H1 (cell line): ENCODE measurements at regions not wholly inside any gene's neighbourhood (a gene's known extent, or its start where the extent isn't known, plus 50 kb on each side); places are given as distances from the start of the nearest gene placed in this dataset.

Experiments used
- CEBPB ChIP-seq: IDR thresholded peaks from 2 replicates; pipeline ENCODE4 v1.6.1; 2012; ENCODE audit warnings: low read depth, low read length
- HDAC2 ChIP-seq, 2 experiments: fragments of 300-600 bp in 1 of 2; sonication (generic) in 1 of 2; IDR thresholded peaks; 2 replicates each; pipeline ENCODE4 v1.6.1; 2011 to 2012; ENCODE audit warnings: low read depth in 2 of 2, low read length in 2 of 2, mild to moderate bottlenecking in 2 of 2, moderate library complexity in 2 of 2, borderline replicate concordance in 1 of 2, inconsistent platforms in 1 of 2
- KDM4A ChIP-seq: IDR thresholded peaks from one replicate; pipeline ENCODE4 v1.7.1; 2012; ENCODE audit warnings: low read depth, mild to moderate bottlenecking, moderate library complexity, low read length, inconsistent platforms; ENCODE audit not compliant: severe bottlenecking
- NRF1 ChIP-seq: IDR thresholded peaks from 2 replicates; pipeline ENCODE4 v1.6.1; 2011; ENCODE audit warnings: mild to moderate bottlenecking, low read depth, low read length, improper control_type of control experiment
- POU5F1 ChIP-seq: IDR thresholded peaks from 2 replicates; pipeline ENCODE4 v1.6.1; 2011; ENCODE audit warnings: low read depth, mild to moderate bottlenecking, low read length, moderate library complexity
- SAP30 ChIP-seq: fragments of 300-600 bp; sonication (generic); IDR thresholded peaks from 2 replicates; pipeline ENCODE4 v1.7.1; 2012; ENCODE audit warnings: low read length, moderate library complexity, mild to moderate bottlenecking, inconsistent platforms; ENCODE audit not compliant: insufficient read depth, insufficient replicate concordance
- SIRT6 ChIP-seq: IDR thresholded peaks from one replicate; pipeline ENCODE4 v1.7.1; 2012; ENCODE audit warnings: low read length, inconsistent platforms
- TAF1 ChIP-seq: IDR thresholded peaks from 2 replicates; pipeline ENCODE4 v1.6.1; 2011; ENCODE audit warnings: mild to moderate bottlenecking, low read depth, low read length
- TF ChIP-seq, protein P1 (sequence below): fragments of 300-600 bp; sonication (generic); IDR thresholded peaks from 2 replicates; pipeline ENCODE4 v1.7.1; 2012; ENCODE audit warnings: low read length, moderate library complexity, mild to moderate bottlenecking, inconsistent platforms; ENCODE audit not compliant: insufficient replicate concordance
- TF ChIP-seq, protein P2 (sequence below), 3 experiments: IDR thresholded peaks; 1 replicate in 2 of 3; 2 replicates in 1 of 3; pipeline versions ENCODE4 v1.5.1 to v1.6.1; 2011; ENCODE audit warnings: low read length in 3 of 3, mild to moderate bottlenecking in 3 of 3, inconsistent platforms in 2 of 3, low read depth in 1 of 3, moderate library complexity in 1 of 3; ENCODE audit not compliant: insufficient read depth in 1 of 3; ENCODE audit errors: control extremely low read depth in 1 of 3

DNA sequence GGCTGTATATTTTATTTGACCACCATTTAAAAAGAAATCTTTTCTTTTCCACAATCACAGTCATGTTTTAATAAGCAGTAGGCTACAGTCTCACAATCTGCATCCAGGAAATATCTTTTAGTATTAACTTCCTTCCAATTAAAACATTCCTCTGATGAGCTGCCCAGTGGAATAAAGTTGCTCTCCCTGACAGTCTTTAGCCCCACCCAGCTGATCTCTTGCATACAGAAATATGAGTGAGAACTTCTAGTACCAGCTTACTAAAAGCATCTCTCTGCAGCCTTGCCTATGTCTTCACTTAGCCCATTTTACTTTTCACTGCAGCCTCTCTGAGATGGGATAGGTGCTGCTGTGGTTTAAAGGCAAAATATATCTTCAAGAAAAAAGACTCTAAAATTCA, 143.4 kb upstream of the ANO3 start (continued):
- TF ChIP-seq, protein P1, sequence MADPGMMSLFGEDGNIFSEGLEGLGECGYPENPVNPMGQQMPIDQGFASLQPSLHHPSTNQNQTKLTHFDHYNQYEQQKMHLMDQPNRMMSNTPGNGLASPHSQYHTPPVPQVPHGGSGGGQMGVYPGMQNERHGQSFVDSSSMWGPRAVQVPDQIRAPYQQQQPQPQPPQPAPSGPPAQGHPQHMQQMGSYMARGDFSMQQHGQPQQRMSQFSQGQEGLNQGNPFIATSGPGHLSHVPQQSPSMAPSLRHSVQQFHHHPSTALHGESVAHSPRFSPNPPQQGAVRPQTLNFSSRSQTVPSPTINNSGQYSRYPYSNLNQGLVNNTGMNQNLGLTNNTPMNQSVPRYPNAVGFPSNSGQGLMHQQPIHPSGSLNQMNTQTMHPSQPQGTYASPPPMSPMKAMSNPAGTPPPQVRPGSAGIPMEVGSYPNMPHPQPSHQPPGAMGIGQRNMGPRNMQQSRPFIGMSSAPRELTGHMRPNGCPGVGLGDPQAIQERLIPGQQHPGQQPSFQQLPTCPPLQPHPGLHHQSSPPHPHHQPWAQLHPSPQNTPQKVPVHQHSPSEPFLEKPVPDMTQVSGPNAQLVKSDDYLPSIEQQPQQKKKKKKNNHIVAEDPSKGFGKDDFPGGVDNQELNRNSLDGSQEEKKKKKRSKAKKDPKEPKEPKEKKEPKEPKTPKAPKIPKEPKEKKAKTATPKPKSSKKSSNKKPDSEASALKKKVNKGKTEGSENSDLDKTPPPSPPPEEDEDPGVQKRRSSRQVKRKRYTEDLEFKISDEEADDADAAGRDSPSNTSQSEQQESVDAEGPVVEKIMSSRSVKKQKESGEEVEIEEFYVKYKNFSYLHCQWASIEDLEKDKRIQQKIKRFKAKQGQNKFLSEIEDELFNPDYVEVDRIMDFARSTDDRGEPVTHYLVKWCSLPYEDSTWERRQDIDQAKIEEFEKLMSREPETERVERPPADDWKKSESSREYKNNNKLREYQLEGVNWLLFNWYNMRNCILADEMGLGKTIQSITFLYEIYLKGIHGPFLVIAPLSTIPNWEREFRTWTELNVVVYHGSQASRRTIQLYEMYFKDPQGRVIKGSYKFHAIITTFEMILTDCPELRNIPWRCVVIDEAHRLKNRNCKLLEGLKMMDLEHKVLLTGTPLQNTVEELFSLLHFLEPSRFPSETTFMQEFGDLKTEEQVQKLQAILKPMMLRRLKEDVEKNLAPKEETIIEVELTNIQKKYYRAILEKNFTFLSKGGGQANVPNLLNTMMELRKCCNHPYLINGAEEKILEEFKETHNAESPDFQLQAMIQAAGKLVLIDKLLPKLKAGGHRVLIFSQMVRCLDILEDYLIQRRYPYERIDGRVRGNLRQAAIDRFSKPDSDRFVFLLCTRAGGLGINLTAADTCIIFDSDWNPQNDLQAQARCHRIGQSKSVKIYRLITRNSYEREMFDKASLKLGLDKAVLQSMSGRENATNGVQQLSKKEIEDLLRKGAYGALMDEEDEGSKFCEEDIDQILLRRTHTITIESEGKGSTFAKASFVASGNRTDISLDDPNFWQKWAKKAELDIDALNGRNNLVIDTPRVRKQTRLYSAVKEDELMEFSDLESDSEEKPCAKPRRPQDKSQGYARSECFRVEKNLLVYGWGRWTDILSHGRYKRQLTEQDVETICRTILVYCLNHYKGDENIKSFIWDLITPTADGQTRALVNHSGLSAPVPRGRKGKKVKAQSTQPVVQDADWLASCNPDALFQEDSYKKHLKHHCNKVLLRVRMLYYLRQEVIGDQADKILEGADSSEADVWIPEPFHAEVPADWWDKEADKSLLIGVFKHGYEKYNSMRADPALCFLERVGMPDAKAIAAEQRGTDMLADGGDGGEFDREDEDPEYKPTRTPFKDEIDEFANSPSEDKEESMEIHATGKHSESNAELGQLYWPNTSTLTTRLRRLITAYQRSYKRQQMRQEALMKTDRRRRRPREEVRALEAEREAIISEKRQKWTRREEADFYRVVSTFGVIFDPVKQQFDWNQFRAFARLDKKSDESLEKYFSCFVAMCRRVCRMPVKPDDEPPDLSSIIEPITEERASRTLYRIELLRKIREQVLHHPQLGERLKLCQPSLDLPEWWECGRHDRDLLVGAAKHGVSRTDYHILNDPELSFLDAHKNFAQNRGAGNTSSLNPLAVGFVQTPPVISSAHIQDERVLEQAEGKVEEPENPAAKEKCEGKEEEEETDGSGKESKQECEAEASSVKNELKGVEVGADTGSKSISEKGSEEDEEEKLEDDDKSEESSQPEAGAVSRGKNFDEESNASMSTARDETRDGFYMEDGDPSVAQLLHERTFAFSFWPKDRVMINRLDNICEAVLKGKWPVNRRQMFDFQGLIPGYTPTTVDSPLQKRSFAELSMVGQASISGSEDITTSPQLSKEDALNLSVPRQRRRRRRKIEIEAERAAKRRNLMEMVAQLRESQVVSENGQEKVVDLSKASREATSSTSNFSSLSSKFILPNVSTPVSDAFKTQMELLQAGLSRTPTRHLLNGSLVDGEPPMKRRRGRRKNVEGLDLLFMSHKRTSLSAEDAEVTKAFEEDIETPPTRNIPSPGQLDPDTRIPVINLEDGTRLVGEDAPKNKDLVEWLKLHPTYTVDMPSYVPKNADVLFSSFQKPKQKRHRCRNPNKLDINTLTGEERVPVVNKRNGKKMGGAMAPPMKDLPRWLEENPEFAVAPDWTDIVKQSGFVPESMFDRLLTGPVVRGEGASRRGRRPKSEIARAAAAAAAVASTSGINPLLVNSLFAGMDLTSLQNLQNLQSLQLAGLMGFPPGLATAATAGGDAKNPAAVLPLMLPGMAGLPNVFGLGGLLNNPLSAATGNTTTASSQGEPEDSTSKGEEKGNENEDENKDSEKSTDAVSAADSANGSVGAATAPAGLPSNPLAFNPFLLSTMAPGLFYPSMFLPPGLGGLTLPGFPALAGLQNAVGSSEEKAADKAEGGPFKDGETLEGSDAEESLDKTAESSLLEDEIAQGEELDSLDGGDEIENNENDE = no peak
- TF ChIP-seq POU5F1 (no peak), TAF1 (no peak), NRF1 (no peak), SAP30 (no peak), KDM4A (no peak), SIRT6 (no peak), HDAC2 (IDR thresholded peaks at IDR 0.05; ENCODE audit: borderline replicate concordance in 1 of 2, low read depth in 2 of 2, low read length in 2 of 2) (no peak), CEBPB (no peak)
- TF ChIP-seq, protein P2, sequence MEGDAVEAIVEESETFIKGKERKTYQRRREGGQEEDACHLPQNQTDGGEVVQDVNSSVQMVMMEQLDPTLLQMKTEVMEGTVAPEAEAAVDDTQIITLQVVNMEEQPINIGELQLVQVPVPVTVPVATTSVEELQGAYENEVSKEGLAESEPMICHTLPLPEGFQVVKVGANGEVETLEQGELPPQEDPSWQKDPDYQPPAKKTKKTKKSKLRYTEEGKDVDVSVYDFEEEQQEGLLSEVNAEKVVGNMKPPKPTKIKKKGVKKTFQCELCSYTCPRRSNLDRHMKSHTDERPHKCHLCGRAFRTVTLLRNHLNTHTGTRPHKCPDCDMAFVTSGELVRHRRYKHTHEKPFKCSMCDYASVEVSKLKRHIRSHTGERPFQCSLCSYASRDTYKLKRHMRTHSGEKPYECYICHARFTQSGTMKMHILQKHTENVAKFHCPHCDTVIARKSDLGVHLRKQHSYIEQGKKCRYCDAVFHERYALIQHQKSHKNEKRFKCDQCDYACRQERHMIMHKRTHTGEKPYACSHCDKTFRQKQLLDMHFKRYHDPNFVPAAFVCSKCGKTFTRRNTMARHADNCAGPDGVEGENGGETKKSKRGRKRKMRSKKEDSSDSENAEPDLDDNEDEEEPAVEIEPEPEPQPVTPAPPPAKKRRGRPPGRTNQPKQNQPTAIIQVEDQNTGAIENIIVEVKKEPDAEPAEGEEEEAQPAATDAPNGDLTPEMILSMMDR (IDR thresholded peaks at IDR 0.05; ENCODE audit: control extremely low read depth in 1 of 3, insufficient read depth in 1 of 3, low read depth in 1 of 3, low read length in 3 of 3) = no peak
- TF ChIP-seq, all 59 proteins: peak for 0
